ENCODE measurements at regions not wholly inside any gene's neighbourhood (a gene's known extent, or its start where the extent isn't known, plus 50 kb on each side); places are given as distances from the start of the nearest gene placed in this dataset.

DNA sequence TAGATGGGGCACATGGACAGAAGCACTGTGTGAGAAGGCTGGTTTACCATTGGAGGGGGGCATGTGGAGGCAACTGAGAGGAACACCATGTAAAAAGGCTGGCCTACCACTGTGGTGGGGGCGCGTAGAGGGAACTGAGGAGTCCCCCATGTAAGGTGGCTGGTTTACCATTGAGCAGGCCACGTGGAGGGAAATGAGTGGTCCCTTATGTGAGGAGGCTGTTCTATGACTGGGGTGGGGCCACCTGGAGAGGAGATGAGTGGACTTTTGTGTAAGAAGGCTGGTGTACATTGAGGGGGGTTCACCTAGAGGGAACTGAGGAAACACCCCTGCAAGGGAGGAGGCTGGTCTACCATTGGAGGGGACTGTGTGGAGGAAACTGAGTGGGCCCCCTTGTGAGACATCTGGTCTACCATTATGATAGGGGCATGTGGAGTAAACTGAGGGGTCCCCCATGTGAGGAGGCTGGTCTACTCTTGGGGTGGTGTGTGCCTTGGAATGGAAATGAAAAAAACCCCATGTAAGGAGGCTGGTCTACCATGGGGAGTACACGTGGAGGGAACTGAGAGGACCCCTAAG, 156.9 kb downstream of the FBLN2 start:
- TF ChIP-seq, protein P1, sequence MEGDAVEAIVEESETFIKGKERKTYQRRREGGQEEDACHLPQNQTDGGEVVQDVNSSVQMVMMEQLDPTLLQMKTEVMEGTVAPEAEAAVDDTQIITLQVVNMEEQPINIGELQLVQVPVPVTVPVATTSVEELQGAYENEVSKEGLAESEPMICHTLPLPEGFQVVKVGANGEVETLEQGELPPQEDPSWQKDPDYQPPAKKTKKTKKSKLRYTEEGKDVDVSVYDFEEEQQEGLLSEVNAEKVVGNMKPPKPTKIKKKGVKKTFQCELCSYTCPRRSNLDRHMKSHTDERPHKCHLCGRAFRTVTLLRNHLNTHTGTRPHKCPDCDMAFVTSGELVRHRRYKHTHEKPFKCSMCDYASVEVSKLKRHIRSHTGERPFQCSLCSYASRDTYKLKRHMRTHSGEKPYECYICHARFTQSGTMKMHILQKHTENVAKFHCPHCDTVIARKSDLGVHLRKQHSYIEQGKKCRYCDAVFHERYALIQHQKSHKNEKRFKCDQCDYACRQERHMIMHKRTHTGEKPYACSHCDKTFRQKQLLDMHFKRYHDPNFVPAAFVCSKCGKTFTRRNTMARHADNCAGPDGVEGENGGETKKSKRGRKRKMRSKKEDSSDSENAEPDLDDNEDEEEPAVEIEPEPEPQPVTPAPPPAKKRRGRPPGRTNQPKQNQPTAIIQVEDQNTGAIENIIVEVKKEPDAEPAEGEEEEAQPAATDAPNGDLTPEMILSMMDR (IDR thresholded peaks at IDR 0.05) = no peak
- no peak for TF ChIP-seq POLR2A (IDR thresholded peaks at IDR 0.05)
